SK-N-SH (cell line): ENCODE measurements at regions not wholly inside any gene's neighbourhood (a gene's known extent, or its start where the extent isn't known, plus 50 kb on each side); places are given as distances from the start of the nearest gene placed in this dataset.

Experiments
- CTCF ChIA-PET: fragments of 300-600, 350-600 bp; formaldehyde crosslinking; extraction: SDS; loops from one replicate; lab custom pipeline; 2021; lab: Yijun Ruan, JAX
- POLR2A ChIA-PET: fragments of 350-600 bp; sonication (Branson Sonifier 250); formaldehyde crosslinking; extraction: SDS; loops from one replicate; lab custom pipeline; 2020; ENCODE audit warnings: antibody characterized with exemption, inconsistent platforms; lab: Yijun Ruan, JAX
- DNase-seq: peaks from one replicate; pipeline ENCODE4 v3.0.0; 2012
- H2AFZ ChIP-seq: fragments of 200-600 bp; sonication (generic); 2 replicates; pipeline ENCODE4 v1.8.1; 2016; ENCODE audit warnings: antibody characterized with exemption, mild to moderate bottlenecking, low read depth
- H3F3A ChIP-seq: fragments of 200-600 bp; sonication (generic); replicated peaks from 2 replicates; pipeline ENCODE3; 2016; ENCODE audit warnings: antibody characterized with exemption, mild to moderate bottlenecking; ENCODE audit not compliant: insufficient read depth
- H3K27ac ChIP-seq, 2 experiments: fragments of 200-500 bp in 1 of 2; fragments of 200-600 bp in 1 of 2; sonication (Bioruptor generic) in 1 of 2; sonication (generic), shearing (Covaris generic) in 1 of 2; 2 replicates each; pipeline versions ENCODE4 v1.5.1 to v1.6.1; 2014 to 2016; ENCODE audit warnings: low read depth in 2 of 2, inconsistent platforms in 1 of 2, low read length in 1 of 2, mild to moderate bottlenecking in 1 of 2, mixed read lengths in 1 of 2
- H3K27me3 ChIP-seq: fragments of 200-600 bp; sonication (generic), shearing (Covaris generic); 2 replicates; pipeline ENCODE4 v1.6.1; 2016; ENCODE audit warnings: mixed run types; ENCODE audit not compliant: insufficient read depth
- H3K36me3 ChIP-seq, 2 experiments: fragments of 200-500 bp in 1 of 2; fragments of 200-600 bp in 1 of 2; sonication (Bioruptor generic) in 1 of 2; sonication (generic) in 1 of 2; replicated peaks in 1 of 2; 2 replicates each; pipeline versions ENCODE3 to v1.5.1; 2014 to 2016; ENCODE audit warnings: low read length in 1 of 2, mild to moderate bottlenecking in 1 of 2; ENCODE audit not compliant: insufficient read depth in 2 of 2, control insufficient read depth in 1 of 2
- H3K4me1 ChIP-seq, 2 experiments: fragments of 200-500 bp in 1 of 2; fragments of 200-600 bp in 1 of 2; sonication (Bioruptor generic) in 1 of 2; sonication (generic), shearing (Covaris generic) in 1 of 2; 2 replicates each; pipeline versions ENCODE4 v1.5.1 to v1.6.1; 2014 to 2016; ENCODE audit warnings: low read depth in 1 of 2, low read length in 1 of 2, mixed run types in 1 of 2; ENCODE audit not compliant: insufficient read depth in 2 of 2, control insufficient read depth in 1 of 2
- H3K4me2 ChIP-seq: fragments of 200-600 bp; sonication (generic), shearing (Covaris generic); 2 replicates; pipeline ENCODE4 v1.6.1; 2017; ENCODE audit warnings: mixed run types
- H3K4me3 ChIP-seq, 2 experiments: fragments of 200-500 bp in 1 of 2; fragments of 200-600 bp in 1 of 2; sonication (Bioruptor generic) in 1 of 2; sonication (generic), shearing (Covaris generic) in 1 of 2; 2 replicates each; pipeline versions ENCODE4 v1.5.1 to v1.8.1; 2014 to 2016; ENCODE audit warnings: low read depth in 2 of 2, inconsistent platforms in 1 of 2, low read length in 1 of 2, mild to moderate bottlenecking in 1 of 2, mixed read lengths in 1 of 2, moderate library complexity in 1 of 2
- H3K79me2 ChIP-seq: fragments of 200-600 bp; sonication (generic); 2 replicates; pipeline ENCODE4 v1.8.1; 2017; ENCODE audit warnings: mild to moderate bottlenecking; ENCODE audit not compliant: insufficient read depth
- H3K9ac ChIP-seq: fragments of 200-600 bp; sonication (generic); 2 replicates; pipeline ENCODE4 v1.6.1; 2017; ENCODE audit warnings: mixed run types
- H3K9me2 ChIP-seq: fragments of 200-600 bp; sonication (generic); 2 replicates; pipeline ENCODE4 v1.6.1; 2017; ENCODE audit warnings: mixed run types
- H3K9me3 ChIP-seq: fragments of 200-600 bp; sonication (generic); 2 replicates; pipeline ENCODE4 v1.6.1; 2017; ENCODE audit warnings: mixed run types, mild to moderate bottlenecking, moderate library complexity
- H4K20me1 ChIP-seq: fragments of 200-600 bp; sonication (generic); 2 replicates; pipeline ENCODE4 v1.6.1; 2017; ENCODE audit warnings: mild to moderate bottlenecking, mixed run types; ENCODE audit not compliant: insufficient read depth
- EP300 ChIP-seq, 2 experiments: IDR thresholded peaks; 2 replicates each; pipeline versions ENCODE4 v1.4.0 to v1.6.1; 2012; ENCODE audit warnings: borderline replicate concordance in 1 of 2, low read depth in 1 of 2, low read length in 1 of 2
- EZH2phosphoT487 ChIP-seq: fragments of 200-600 bp; sonication (generic); IDR thresholded peaks from 2 replicates; pipeline ENCODE4 v1.6.1; 2017; ENCODE audit warnings: low read depth, mixed run types, mild to moderate bottlenecking, antibody characterized with exemption, moderate library complexity, borderline replicate concordance
- FOSL2 ChIP-seq: IDR thresholded peaks from 2 replicates; pipeline ENCODE4 v1.4.0; 2012; ENCODE audit warnings: low read depth, mild to moderate bottlenecking, moderate library complexity, borderline replicate concordance
- FOXJ3 ChIP-seq: sonication (generic); formaldehyde crosslinking; IDR thresholded peaks from 2 replicates; pipeline ENCODE4 v1.5.1; 2020; ENCODE audit warnings: mild to moderate bottlenecking, missing genetic modification reagents
- FOXM1 ChIP-seq: IDR thresholded peaks from 2 replicates; pipeline ENCODE4 v1.4.0; 2012; ENCODE audit warnings: low read depth, mild to moderate bottlenecking
- GABPA ChIP-seq: IDR thresholded peaks from 2 replicates; pipeline ENCODE4 v1.4.0; 2012; ENCODE audit warnings: low read depth, mild to moderate bottlenecking
- GATA2 ChIP-seq: sonication (generic); formaldehyde crosslinking; IDR thresholded peaks from 2 replicates; pipeline ENCODE4 v1.5.0; 2020; ENCODE audit warnings: mild to moderate bottlenecking, missing genetic modification reagents
- MEF2A ChIP-seq: IDR thresholded peaks from 2 replicates; pipeline ENCODE4 v1.4.0; 2012; ENCODE audit warnings: low read depth, borderline replicate concordance
- MXI1 ChIP-seq: IDR thresholded peaks from 2 replicates; pipeline ENCODE4 v1.6.1; 2012; ENCODE audit warnings: mild to moderate bottlenecking, low read depth, low read length, improper control_type of control experiment
- NRF1 ChIP-seq: IDR thresholded peaks from 2 replicates; pipeline ENCODE4 v1.6.1; 2012; ENCODE audit warnings: low read depth, mild to moderate bottlenecking, low read length
- RAD21 ChIP-seq: IDR thresholded peaks from 2 replicates; pipeline ENCODE4 v1.6.1; 2012; ENCODE audit warnings: mild to moderate bottlenecking, low read length
- RCOR1 ChIP-seq: fragments of 150-350 bp; IDR thresholded peaks from 2 replicates; pipeline ENCODE4 v1.6.1; 2017; ENCODE audit warnings: antibody characterized with exemption, low read length
- RFX5 ChIP-seq: IDR thresholded peaks from 2 replicates; pipeline ENCODE4 v1.6.1; 2012; ENCODE audit warnings: mild to moderate bottlenecking, improper control_type of control experiment, low read length
- RXRA ChIP-seq: IDR thresholded peaks from 2 replicates; pipeline ENCODE4 v1.4.0; 2012; ENCODE audit warnings: low read depth, mild to moderate bottlenecking, borderline replicate concordance
- SIN3A ChIP-seq: IDR thresholded peaks from 2 replicates; pipeline ENCODE4 v1.6.1; 2012; ENCODE audit warnings: low read depth, mild to moderate bottlenecking, low read length, moderate library complexity, borderline replicate concordance
- SMC3 ChIP-seq: IDR thresholded peaks from 2 replicates; pipeline ENCODE4 v1.6.1; 2012; ENCODE audit warnings: low read depth, low read length, improper control_type of control experiment
- TAF1 ChIP-seq: IDR thresholded peaks from 2 replicates; pipeline ENCODE4 v1.6.1; 2012; ENCODE audit warnings: low read depth, mild to moderate bottlenecking, low read length, moderate library complexity, borderline replicate concordance
- TCF12 ChIP-seq: IDR thresholded peaks from 2 replicates; pipeline ENCODE4 v1.4.0; 2012
- TEAD4 ChIP-seq: IDR thresholded peaks from 2 replicates; pipeline ENCODE4 v1.4.0; 2012; ENCODE audit warnings: mild to moderate bottlenecking, borderline replicate concordance; ENCODE audit not compliant: insufficient read depth
- YY1 ChIP-seq: IDR thresholded peaks from 2 replicates; pipeline ENCODE4 v1.4.0; 2012; ENCODE audit warnings: low read depth, mild to moderate bottlenecking
- WGBS: methylation state at CpG from one replicate; pipeline ENCODE4 v1.1.6; 2017; ENCODE audit warnings: low lambda C conversion rate; 5-methylcytosine and 5-hydroxymethylcytosine counted together
- TF ChIP-seq, protein P1 (sequence below): fragments of 150-350 bp; IDR thresholded peaks from 2 replicates; pipeline ENCODE4 v1.6.1; 2017; ENCODE audit warnings: antibody characterized with exemption, low read length, low read depth, borderline replicate concordance
- TF ChIP-seq, protein P2 (sequence below): fragments of 150-350 bp; IDR thresholded peaks from 2 replicates; pipeline ENCODE4 v1.6.1; 2016; ENCODE audit warnings: mild to moderate bottlenecking, low read depth, low read length

DNA sequence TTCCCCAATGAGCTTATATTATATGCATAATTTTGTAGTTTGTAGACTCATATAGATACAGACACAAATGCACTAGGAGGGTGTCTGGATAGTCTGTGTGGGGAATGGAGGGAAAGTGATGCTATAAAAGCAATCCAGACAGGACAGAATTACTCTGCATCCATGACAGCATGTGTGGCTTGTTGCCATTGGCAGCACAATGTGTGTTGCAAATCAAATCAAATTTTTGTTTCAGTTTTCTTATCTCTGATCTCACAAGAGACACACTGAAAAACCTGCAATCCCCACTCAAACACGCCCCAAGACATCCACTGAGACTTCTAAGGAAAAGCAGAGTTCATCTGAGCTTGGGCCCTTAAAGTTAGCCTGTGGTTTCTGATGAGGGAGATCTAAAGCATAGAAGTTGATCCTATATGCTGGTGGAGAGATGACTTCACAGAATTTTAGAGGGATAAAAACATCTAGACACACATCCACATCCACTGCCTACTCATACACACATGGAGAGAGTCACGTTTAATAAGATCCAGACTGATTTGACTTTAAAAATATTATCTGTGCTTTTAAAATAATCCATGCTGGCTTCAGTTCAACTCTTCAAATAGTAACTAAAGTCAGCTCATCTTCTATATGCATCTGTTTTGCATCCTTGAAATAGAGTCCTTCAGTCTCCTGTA, 313.0 kb upstream of the PLXNA2 start:
- Histone ChIP-seq H3K9me2 (no peaks in the 10 kb centered on the region), H3F3A (no peaks in the 10 kb centered on the region), H4K20me1 (no peaks in the 10 kb centered on the region), H3K27ac (peak overlapping the region; percentile 37 to 96; a peak in 3 of 4 replicates), H3K4me1 (peaks cover 0 to 31% of the 10 kb centered on the region in 2 experiments; a peak in 2 of 4 replicates), H3K4me3 (no peak overlapping the region), H3K27me3 (no peaks in the 10 kb centered on the region), H3K4me2 (no peak overlapping the region), H2AFZ (no peak overlapping the region), H3K36me3 (no peaks in the 10 kb centered on the region), H3K79me2 (no peaks in the 10 kb centered on the region), H3K9me3 (no peaks in the 10 kb centered on the region), H3K9ac (no peak overlapping the region)
- CTCF ChIA-PET = interaction anchor here (1.1 kb wide), 1 partner anchor 21 kb away, joined by 3 read pairs; no protein-coding TSS in a partner anchor
- POLR2A ChIA-PET = no interaction called here
- DNase-seq = peak; percentile 29
- 11% methylated on average over 2 of the region's 2 CpGs for WGBS
- TF ChIP-seq FOSL2 (no peak), FOXM1 (no peak), RAD21 (peak; percentile 15; the same call in 1 of the 2 replicates), EZH2phosphoT487 (no peak), TEAD4 (no peak), SMC3 (no peak), FOXJ3 (peak; percentile 23; the same call in 1 of the 2 replicates), RXRA (no peak), MXI1 (peak; percentile 38; the same call in 1 of the 2 replicates), GATA2 (CRISPR knock-in tag) (peak; percentile 51; the same call in 1 of the 2 replicates), EP300 (IDR thresholded peaks at IDR 0.05; ENCODE audit: borderline replicate concordance in 1 of 2, low read depth in 1 of 2, low read length in 1 of 2) (no peak), RCOR1 (no peak; the same call in 1 of the 2 replicates), TAF1 (no peak), MEF2A (no peak)
- TF ChIP-seq, protein P1, sequence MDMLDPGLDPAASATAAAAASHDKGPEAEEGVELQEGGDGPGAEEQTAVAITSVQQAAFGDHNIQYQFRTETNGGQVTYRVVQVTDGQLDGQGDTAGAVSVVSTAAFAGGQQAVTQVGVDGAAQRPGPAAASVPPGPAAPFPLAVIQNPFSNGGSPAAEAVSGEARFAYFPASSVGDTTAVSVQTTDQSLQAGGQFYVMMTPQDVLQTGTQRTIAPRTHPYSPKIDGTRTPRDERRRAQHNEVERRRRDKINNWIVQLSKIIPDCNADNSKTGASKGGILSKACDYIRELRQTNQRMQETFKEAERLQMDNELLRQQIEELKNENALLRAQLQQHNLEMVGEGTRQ = no peak

DNA sequence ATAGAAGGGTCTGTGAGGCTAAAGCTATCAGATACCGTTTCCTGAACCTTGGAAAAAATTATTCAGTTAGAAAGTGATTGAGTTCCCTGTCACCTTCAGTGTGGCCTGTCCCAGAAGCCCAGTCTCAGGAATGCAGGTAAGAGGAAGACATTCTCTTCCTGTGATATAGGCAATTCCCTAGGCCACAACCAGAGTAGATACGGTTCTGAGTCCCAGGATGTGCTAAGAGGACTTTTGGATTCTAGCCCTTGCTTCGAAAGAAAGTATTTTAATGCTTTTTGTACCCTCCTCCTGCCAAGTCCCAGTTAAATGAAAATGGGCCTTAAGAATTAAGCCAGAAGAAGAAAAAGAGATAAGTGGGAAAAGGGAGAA, 313.5 kb upstream of the PLXNA2 start:
- Histone ChIP-seq H4K20me1 (no peaks in the 10 kb centered on the region), H3K36me3 (no peaks in the 10 kb centered on the region), H3K9me3 (no peaks in the 10 kb centered on the region), H3K27ac (peak overlapping the region; percentile 37 to 96; a peak in 3 of 4 replicates), H3K27me3 (no peaks in the 10 kb centered on the region), H3K79me2 (no peaks in the 10 kb centered on the region), H3F3A (peaks cover 2% of the 10 kb centered on the region), H3K9ac (no peak overlapping the region), H3K4me3 (no peak overlapping the region), H3K4me2 (no peak overlapping the region), H3K4me1 (peaks cover 0 to 31% of the 10 kb centered on the region in 2 experiments; a peak in 2 of 4 replicates), H3K9me2 (no peaks in the 10 kb centered on the region), H2AFZ (no peak overlapping the region)
- ChIA-PET CTCF (interaction anchor here (1.1 kb wide), 1 partner anchor 20 kb away, joined by 3 read pairs; no protein-coding TSS in a partner anchor), POLR2A (no interaction called here)
- 24% methylated on average over 3 of the region's 3 CpGs for WGBS
- DNase-seq = no peak
- TF ChIP-seq YY1 (no peak), SIN3A (no peak), FOXJ3 (no peak), RFX5 (no peak), TCF12 (no peak), TEAD4 (no peak), GABPA (no peak), NRF1 (no peak)
- TF ChIP-seq, protein P2, sequence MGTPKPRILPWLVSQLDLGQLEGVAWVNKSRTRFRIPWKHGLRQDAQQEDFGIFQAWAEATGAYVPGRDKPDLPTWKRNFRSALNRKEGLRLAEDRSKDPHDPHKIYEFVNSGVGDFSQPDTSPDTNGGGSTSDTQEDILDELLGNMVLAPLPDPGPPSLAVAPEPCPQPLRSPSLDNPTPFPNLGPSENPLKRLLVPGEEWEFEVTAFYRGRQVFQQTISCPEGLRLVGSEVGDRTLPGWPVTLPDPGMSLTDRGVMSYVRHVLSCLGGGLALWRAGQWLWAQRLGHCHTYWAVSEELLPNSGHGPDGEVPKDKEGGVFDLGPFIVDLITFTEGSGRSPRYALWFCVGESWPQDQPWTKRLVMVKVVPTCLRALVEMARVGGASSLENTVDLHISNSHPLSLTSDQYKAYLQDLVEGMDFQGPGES = no peak
